Naive thymus-derived CD4-positive, alpha-beta T cell (primary cell): ENCODE measurements at regions not wholly inside any gene's neighbourhood (a gene's known extent, or its start where the extent isn't known, plus 50 kb on each side); places are given as distances from the start of the nearest gene placed in this dataset.

Source experiments
- ATAC-seq: fragments of 150-1000 bp; cut with Tn5 transposase; 2 replicates; pipeline ENCODE4 v1.10.0; 2021; ENCODE audit warnings: mild to moderate bottlenecking, moderate library complexity
- CTCF ChIA-PET: fragments of 350-600 bp; sonication (Branson Sonifier 250); formaldehyde crosslinking; loops from one replicate; lab custom pipeline; 2021; ENCODE audit warnings: antibody characterized with exemption; lab: Charles Lee
- POLR2A ChIA-PET: fragments of 350-600 bp; sonication (Branson Sonifier 250); formaldehyde crosslinking; loops from one replicate; lab custom pipeline; 2021; ENCODE audit warnings: antibody characterized with exemption, inconsistent platforms; lab: Charles Lee
- DNase-seq, 9 donors: peaks; one replicate each; pipeline versions ENCODE4 v3.0.0 to v3.0.0-alpha.2; 2020 to 2022; ENCODE audit warnings: mixed read lengths in 1 of 9
- H3K27ac ChIP-seq: one replicate; pipeline ENCODE4 v1.7.0; 2013; ENCODE audit warnings: mild to moderate bottlenecking, low read depth, low read length, moderate library complexity
- H3K27me3 ChIP-seq, 2 donors: one replicate each; pipeline ENCODE4 v1.7.0; 2013; ENCODE audit warnings: low read length in 2 of 2, mild to moderate bottlenecking in 2 of 2, moderate library complexity in 2 of 2; ENCODE audit not compliant: control insufficient read depth in 2 of 2, insufficient read depth in 2 of 2
- H3K36me3 ChIP-seq, 3 experiments: 1 replicate in 2 of 3; 2 replicates in 1 of 3; pipeline ENCODE4 v1.7.0; 2013; ENCODE audit warnings: low read length in 3 of 3, mild to moderate bottlenecking in 3 of 3, moderate library complexity in 1 of 3; ENCODE audit not compliant: insufficient read depth in 3 of 3, control insufficient read depth in 2 of 3
- H3K4me1 ChIP-seq, 2 donors: one replicate each; pipeline ENCODE4 v1.7.0; 2013; ENCODE audit warnings: low read length in 2 of 2, mild to moderate bottlenecking in 2 of 2, moderate library complexity in 1 of 2; ENCODE audit not compliant: control insufficient read depth in 2 of 2, insufficient read depth in 2 of 2
- H3K4me3 ChIP-seq: 2 replicates; pipeline ENCODE4 v1.7.0; 2013; ENCODE audit warnings: mild to moderate bottlenecking, low read length
- H3K9me3 ChIP-seq, 3 experiments: 1 replicate in 2 of 3; 2 replicates in 1 of 3; pipeline ENCODE4 v1.7.0; 2013; ENCODE audit warnings: low read length in 3 of 3; ENCODE audit not compliant: control insufficient read depth in 2 of 3
- H3K27ac Mint-ChIP-seq, 9 donors: one replicate each; pipeline ENCODE4 v1.8.0; 2020 to 2022; ENCODE audit warnings: mixed read lengths in 9 of 9, mild to moderate bottlenecking in 8 of 9, moderate library complexity in 5 of 9, inconsistent platforms in 2 of 9
- H3K27me3 Mint-ChIP-seq, 5 donors: one replicate each; pipeline ENCODE4 v1.8.0; 2021 to 2022; ENCODE audit warnings: mixed read lengths in 5 of 5, mild to moderate bottlenecking in 1 of 5
- H3K36me3 Mint-ChIP-seq, 5 donors: one replicate each; pipeline ENCODE4 v1.8.0; 2020 to 2022; ENCODE audit warnings: mixed read lengths in 5 of 5, mild to moderate bottlenecking in 3 of 5, inconsistent platforms in 1 of 5
- H3K4me1 Mint-ChIP-seq, 7 donors: one replicate each; pipeline ENCODE4 v1.8.0; 2020 to 2022; ENCODE audit warnings: mixed read lengths in 7 of 7, mild to moderate bottlenecking in 3 of 7, inconsistent platforms in 1 of 7
- H3K4me3 Mint-ChIP-seq, 10 donors: one replicate each; pipeline ENCODE4 v1.8.0; 2020 to 2022; ENCODE audit warnings: mild to moderate bottlenecking in 10 of 10, mixed read lengths in 10 of 10, moderate library complexity in 6 of 10, inconsistent platforms in 2 of 10
- H3K9me3 Mint-ChIP-seq, 11 donors: one replicate each; pipeline ENCODE4 v1.8.0; 2020 to 2022; ENCODE audit warnings: mixed read lengths in 11 of 11, mild to moderate bottlenecking in 4 of 11, inconsistent platforms in 1 of 11, moderate library complexity in 1 of 11
- intact Hi-C, 2 donors: fragments of 100-400 bp; cut with micrococcal nuclease; formaldehyde crosslinking; loops; one replicate each; pipeline ENCODE4 v1.15.1; 2023

DNA sequence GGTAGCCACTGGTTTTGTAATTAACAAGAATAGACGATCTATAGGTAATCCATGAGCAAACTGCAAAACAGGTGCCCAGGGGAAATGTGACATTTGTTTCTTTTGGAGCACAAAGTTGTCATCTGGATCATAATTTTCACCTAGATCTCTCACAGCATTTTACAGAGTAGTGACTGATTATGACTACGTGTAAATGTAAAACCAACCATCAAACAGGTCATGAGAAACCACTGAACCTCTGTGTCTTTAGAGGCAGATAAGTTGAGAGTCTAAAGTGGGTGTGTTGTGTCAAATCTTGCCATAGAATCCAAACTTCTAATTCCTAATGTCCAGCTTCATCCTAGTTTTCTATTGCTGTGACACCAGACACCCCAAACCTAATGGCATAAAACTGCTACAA is 648.1 kb downstream of the MID1IP1 start:
- H3K4me3 ChIP-seq = no peak overlapping the region
- peaks cover 13 to 53% (median 26%) of the 10 kb centered on the region in 7 donors for H3K4me1 Mint-ChIP-seq
- H3K27ac ChIP-seq = no peak overlapping the region
- H3K27me3 Mint-ChIP-seq = no peaks in the 10 kb centered on the region
- H3K36me3 ChIP-seq = no peaks in the 10 kb centered on the region
- no peaks in the 10 kb centered on the region for H3K9me3 ChIP-seq
- no peak overlapping the region for H3K4me3 Mint-ChIP-seq
- no peaks in the 10 kb centered on the region for H3K9me3 Mint-ChIP-seq
- DNase-seq (no peak), ATAC-seq (no peak)
- no peaks in the 10 kb centered on the region for H3K27me3 ChIP-seq
- peaks cover 0 to 4% of the 10 kb centered on the region in 2 donors for H3K4me1 ChIP-seq
- peak overlapping the region in 1 of 9 donors; percentile 63 for H3K27ac Mint-ChIP-seq
- CTCF ChIA-PET = no interaction called here
- POLR2A ChIA-PET = no interaction called here
- no peaks in the 10 kb centered on the region for H3K36me3 Mint-ChIP-seq
- intact Hi-C loops = loop anchor here (10.0 kb wide), 1 partner anchor 285 kb away; no protein-coding TSS in a partner anchor

DNA sequence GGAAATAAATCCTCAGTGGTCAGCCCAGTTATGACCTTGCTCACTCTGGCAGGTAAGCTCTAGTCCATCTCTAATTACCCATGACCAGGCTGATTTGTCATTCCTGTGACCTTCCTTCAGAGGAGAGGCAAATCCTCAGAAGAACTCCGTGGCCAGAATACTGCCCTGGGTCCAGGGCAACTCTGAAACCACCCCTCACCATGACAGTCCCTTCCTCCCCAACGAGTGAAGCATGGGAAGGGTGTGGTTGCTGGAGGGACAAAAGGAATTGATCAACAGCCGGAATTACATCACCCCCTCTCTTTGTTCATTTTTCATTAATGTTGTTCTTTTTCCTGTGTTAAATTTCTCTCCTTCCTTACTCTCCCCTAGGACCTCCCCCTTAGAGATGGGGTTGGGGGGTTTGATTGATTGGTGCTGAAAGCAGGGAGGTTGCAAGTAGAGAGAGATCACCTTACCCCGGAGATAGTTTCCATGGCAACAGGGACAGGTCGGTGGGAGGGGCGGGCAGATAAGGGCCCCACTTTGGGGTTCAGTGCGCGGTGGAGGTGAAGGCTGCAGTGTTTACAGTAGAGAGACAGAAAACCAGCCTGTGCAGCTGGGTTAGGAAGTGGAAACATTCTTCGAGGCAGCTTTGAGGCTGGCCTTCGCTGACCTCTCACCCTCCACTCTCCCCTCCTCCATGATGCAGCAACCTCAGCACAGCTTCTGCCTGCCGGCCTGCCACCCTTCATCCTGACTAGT is 647.4 kb downstream of the BCOR start:
- Mint-ChIP-seq H3K27me3 (no peaks in the 10 kb centered on the region), H3K27ac (peak overlapping the region in 4 of 9 donors; percentile 23 to 74 (median 40))
- peak in 6 of 9 donors; percentile 7 to 31 (median 16) for DNase-seq

DNA sequence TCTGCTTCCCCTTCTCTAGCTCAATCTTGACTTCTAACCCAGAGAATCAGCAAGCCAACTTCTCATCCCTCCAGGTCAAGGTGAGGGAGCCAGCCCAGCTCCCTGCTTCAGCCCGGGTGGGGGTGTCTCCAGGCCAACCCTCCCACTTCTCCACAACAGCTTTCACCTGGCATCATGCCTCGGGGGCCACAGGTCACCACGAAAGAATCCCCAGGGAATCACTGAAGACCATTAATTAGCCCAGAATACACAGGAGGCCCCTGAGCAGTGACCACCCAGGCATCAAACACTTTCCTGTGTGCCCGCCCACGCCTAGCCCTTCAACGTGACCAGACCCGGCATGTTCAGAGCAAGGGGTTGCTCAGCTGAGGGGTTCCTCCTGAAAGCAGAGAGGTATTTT is 646.7 kb downstream of the BCOR start:
- ATAC-seq (no peak), DNase-seq (no peak)
- H3K9me3 ChIP-seq = no peaks in the 10 kb centered on the region
- Mint-ChIP-seq H3K4me1 (peaks cover 13 to 45% (median 26%) of the 10 kb centered on the region in 7 donors), H3K27ac (peak overlapping the region in 2 of 9 donors; percentile 23 to 74), H3K9me3 (peaks cover 0 to 2% (median 0%) of the 10 kb centered on the region in 11 donors), H3K36me3 (no peaks in the 10 kb centered on the region), H3K27me3 (no peaks in the 10 kb centered on the region), H3K4me3 (peak overlapping the region in 3 of 10 donors; percentile 10 to 63 (median 21))
- H3K27me3 ChIP-seq = no peaks in the 10 kb centered on the region
- H3K4me3 ChIP-seq = no peak overlapping the region
- H3K27ac ChIP-seq = no peak overlapping the region
- intact Hi-C loops = no loop called here
- POLR2A ChIA-PET = no interaction called here
- peaks cover 0 to 4% of the 10 kb centered on the region in 2 donors for H3K4me1 ChIP-seq
- no peaks in the 10 kb centered on the region for H3K36me3 ChIP-seq
- CTCF ChIA-PET = no interaction called here

More for the DNA sequence above, 647.4 kb downstream of the BCOR start:
- Histone ChIP-seq H3K4me3 (no peak overlapping the region), H3K27me3 (no peaks in the 10 kb centered on the region), H3K27ac (no peak overlapping the region), H3K9me3 (no peaks in the 10 kb centered on the region), H3K4me1 (peaks cover 0 to 4% of the 10 kb centered on the region in 2 donors), H3K36me3 (no peaks in the 10 kb centered on the region)
- ChIA-PET CTCF (no interaction called here), POLR2A (no interaction called here)
- Mint-ChIP-seq H3K9me3 (peaks cover 0 to 2% (median 0%) of the 10 kb centered on the region in 11 donors), H3K36me3 (no peaks in the 10 kb centered on the region), H3K4me1 (peaks cover 13 to 50% (median 26%) of the 10 kb centered on the region in 7 donors), H3K4me3 (peak overlapping the region in 6 of 10 donors; percentile 5 to 63 (median 21))
- intact Hi-C loops = no loop called here
- peak; percentile 51 for ATAC-seq

DNA sequence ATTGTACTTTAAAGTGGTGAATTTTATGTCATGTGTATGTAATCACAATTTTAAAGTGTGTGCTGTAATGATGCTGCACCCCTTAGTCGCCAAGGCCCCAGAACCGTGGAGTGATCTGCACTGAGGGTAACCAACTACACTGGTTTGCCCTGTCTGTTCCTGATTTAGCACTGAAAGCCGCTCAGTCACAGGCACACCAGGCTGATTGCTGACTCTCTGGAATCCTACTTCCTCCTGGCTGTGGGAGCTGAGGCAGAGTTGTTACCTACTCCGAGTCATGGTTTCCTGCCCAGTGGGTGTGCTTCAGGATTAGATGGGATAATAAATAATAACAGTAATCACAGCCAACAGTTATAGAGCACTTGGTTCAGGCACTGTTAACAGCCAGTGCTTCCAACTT is 645.4 kb downstream of the BCOR start:
- H3K27ac ChIP-seq = no peak overlapping the region
- Mint-ChIP-seq H3K9me3 (peaks cover 0 to 6% (median 1%) of the 10 kb centered on the region in 11 donors), H3K27ac (no peak overlapping the region), H3K27me3 (no peaks in the 10 kb centered on the region), H3K4me1 (peaks cover 13 to 40% (median 26%) of the 10 kb centered on the region in 7 donors), H3K36me3 (peaks cover 0 to 3% (median 0%) of the 10 kb centered on the region in 5 donors), H3K4me3 (no peak overlapping the region)
- peaks cover 0 to 4% of the 10 kb centered on the region in 2 donors for H3K4me1 ChIP-seq
- no peaks in the 10 kb centered on the region for H3K9me3 ChIP-seq
- H3K4me3 ChIP-seq = no peak overlapping the region
- intact Hi-C loops = no loop called here
- H3K27me3 ChIP-seq = no peaks in the 10 kb centered on the region
- H3K36me3 ChIP-seq = no peaks in the 10 kb centered on the region
- ATAC-seq = no peak
- no peak for DNase-seq
- ChIA-PET POLR2A (no interaction called here), CTCF (no interaction called here)

DNA sequence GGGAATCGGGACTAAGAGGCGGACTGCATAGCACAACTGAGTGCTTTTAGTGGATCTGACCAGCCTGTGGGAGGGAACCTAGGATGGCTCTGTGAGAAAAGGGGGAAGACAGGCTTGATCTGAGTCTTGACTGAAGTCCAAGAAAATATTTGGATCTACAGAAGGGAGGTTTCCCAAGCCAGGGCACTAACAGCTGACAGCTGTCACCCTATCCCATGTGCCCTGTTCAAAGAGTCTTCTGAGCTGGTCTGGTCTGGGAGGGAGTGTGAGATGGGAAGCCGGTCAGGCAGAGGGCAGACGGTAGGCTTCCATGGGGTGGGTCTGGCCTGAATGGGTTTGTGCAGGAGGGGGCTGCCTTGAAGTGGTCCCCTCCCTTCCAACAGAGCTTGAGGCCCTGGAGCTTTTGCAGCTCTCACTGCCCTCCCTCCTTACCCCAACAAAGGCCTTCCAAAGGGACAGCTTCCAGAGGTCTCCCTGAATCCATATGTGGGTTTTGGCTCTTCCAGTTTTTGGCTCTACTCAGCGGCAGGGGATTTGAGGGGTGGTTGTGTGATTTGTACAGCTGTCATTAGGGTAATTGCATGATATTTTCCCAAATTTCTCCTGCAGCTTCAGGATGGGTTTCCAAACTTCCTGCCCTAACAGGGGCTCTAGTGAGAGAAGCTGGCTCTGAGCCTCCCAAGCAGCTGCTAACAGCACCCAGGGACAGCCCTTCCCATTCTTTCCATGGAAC is 643.7 kb downstream of the BCOR start:
- H3K27me3 Mint-ChIP-seq = no peaks in the 10 kb centered on the region
- ATAC-seq (no peak), DNase-seq (no peak)
- peaks cover 0 to 4% of the 10 kb centered on the region in 2 donors for H3K4me1 ChIP-seq
- no peaks in the 10 kb centered on the region for H3K36me3 ChIP-seq
- H3K4me3 Mint-ChIP-seq = no peak overlapping the region
- intact Hi-C loops = no loop called here
- POLR2A ChIA-PET = no interaction called here
- H3K9me3 Mint-ChIP-seq = peaks cover 0 to 8% (median 1%) of the 10 kb centered on the region in 11 donors
- peaks cover 0 to 5% (median 0%) of the 10 kb centered on the region in 5 donors for H3K36me3 Mint-ChIP-seq
- peaks cover 4 to 25% (median 17%) of the 10 kb centered on the region in 7 donors for H3K4me1 Mint-ChIP-seq
- no peak overlapping the region for H3K4me3 ChIP-seq
- no peaks in the 10 kb centered on the region for H3K9me3 ChIP-seq
- no peaks in the 10 kb centered on the region for H3K27me3 ChIP-seq
- H3K27ac ChIP-seq = no peak overlapping the region
- CTCF ChIA-PET = interaction anchor here (0.6 kb wide), 1 partner anchor 249 kb away, joined by 3 read pairs; no protein-coding TSS in a partner anchor
- no peak overlapping the region for H3K27ac Mint-ChIP-seq

DNA sequence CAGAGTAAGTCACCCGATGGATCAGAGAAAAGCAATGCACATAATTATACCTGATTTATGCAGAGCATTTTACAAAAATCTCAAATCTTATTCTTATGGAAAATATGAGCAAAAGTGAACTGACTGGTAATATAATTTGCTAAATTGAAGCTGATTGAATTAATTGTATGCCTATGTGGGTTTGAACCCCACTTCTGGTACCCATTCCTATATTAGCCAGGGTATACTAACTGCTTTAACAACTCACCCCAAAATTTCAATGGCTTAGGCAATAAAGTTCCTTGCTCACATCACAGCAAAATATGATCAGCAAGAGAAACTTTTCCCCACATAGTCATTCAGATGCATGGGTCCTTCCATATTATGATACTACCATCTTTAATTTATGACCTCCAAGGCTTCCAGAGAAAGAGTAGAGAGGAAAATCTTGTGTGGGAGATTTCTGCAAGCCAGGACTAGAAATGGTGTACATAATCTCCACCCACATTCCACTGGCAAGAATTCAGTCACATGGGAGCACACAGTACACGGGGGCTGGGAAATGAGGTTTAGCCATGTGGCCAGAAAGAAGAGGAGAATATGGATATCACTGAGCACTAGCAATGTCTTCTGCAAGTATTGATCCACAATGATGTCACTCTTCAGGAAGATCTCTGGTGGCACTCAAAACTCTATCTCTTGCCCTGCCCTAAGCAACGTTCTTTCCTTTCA is 640.7 kb downstream of the BCOR start:
- H3K4me1 Mint-ChIP-seq = peaks cover 0 to 4% (median 0%) of the 10 kb centered on the region in 7 donors
- H3K36me3 Mint-ChIP-seq = peaks cover 0 to 5% (median 0%) of the 10 kb centered on the region in 5 donors
- POLR2A ChIA-PET = no interaction called here
- H3K9me3 ChIP-seq = no peaks in the 10 kb centered on the region
- H3K9me3 Mint-ChIP-seq = peaks cover 0 to 8% (median 1%) of the 10 kb centered on the region in 11 donors
- H3K4me3 Mint-ChIP-seq = no peak overlapping the region
- no peaks in the 10 kb centered on the region for H3K36me3 ChIP-seq
- H3K27me3 Mint-ChIP-seq = no peaks in the 10 kb centered on the region
- no peak overlapping the region for H3K4me3 ChIP-seq
- H3K27me3 ChIP-seq = no peaks in the 10 kb centered on the region
- peak overlapping the region in 1 of 9 donors; percentile 8 for H3K27ac Mint-ChIP-seq
- ATAC-seq (no peak), DNase-seq (no peak)
- intact Hi-C loops = no loop called here
- H3K4me1 ChIP-seq = no peaks in the 10 kb centered on the region
- CTCF ChIA-PET = no interaction called here
- H3K27ac ChIP-seq = no peak overlapping the region
